GM23338 (cell line): ENCODE measurements at regions not wholly inside any gene's neighbourhood (a gene's known extent, or its start where the extent isn't known, plus 50 kb on each side); places are given as distances from the start of the nearest gene placed in this dataset.

ENCODE experiments used
- ATAC-seq: fragments of 200-7000 bp; cut with Tn5 transposase; 3 replicates; pipeline ENCODE4 v1.9.1; 2020
- DNase-seq: peaks from one replicate; pipeline ENCODE4 v3.0.0-alpha.2; 2015; ENCODE audit warnings: low spot score
- H2AFZ ChIP-seq: fragments of 200-600 bp; sonication (generic); 2 replicates; pipeline ENCODE4 v1.8.0; 2016; ENCODE audit warnings: antibody characterized with exemption, mild to moderate bottlenecking, moderate library complexity
- H3F3A ChIP-seq: fragments of 200-600 bp; sonication (generic); replicated peaks from 2 replicates; pipeline ENCODE4 v1.8.0; 2017; ENCODE audit warnings: antibody characterized with exemption, mixed run types, low read depth
- H3K27ac ChIP-seq: fragments of 200-600 bp; sonication (generic); 2 replicates; pipeline ENCODE4 v1.6.1; 2016; ENCODE audit warnings: low read depth
- H3K27me3 ChIP-seq: fragments of 200-600 bp; sonication (generic); 2 replicates; pipeline ENCODE4 v1.8.0; 2016; ENCODE audit warnings: mild to moderate bottlenecking, mixed run types, moderate library complexity; ENCODE audit not compliant: insufficient read depth
- H3K36me3 ChIP-seq: fragments of 200-600 bp; sonication (generic); 2 replicates; pipeline ENCODE4 v1.8.0; 2016; ENCODE audit warnings: mild to moderate bottlenecking; ENCODE audit not compliant: insufficient read depth
- H3K4me1 ChIP-seq: fragments of 200-600 bp; sonication (generic); 2 replicates; pipeline ENCODE4 v1.8.0; 2016; ENCODE audit warnings: mild to moderate bottlenecking, moderate library complexity; ENCODE audit not compliant: insufficient read depth
- H3K4me2 ChIP-seq: fragments of 200-600 bp; sonication (generic); 2 replicates; pipeline ENCODE4 v1.7.1; 2017; ENCODE audit warnings: mixed run types
- H3K4me3 ChIP-seq: fragments of 200-600 bp; sonication (generic); 2 replicates; pipeline ENCODE4 v1.6.1; 2016; ENCODE audit warnings: mixed run types
- H3K79me2 ChIP-seq: fragments of 200-600 bp; sonication (generic); replicated peaks from 2 replicates; pipeline ENCODE4 v1.8.0; 2017; ENCODE audit warnings: mild to moderate bottlenecking; ENCODE audit not compliant: insufficient read depth
- H3K9me2 ChIP-seq: fragments of 200-600 bp; sonication (generic); 2 replicates; pipeline ENCODE4 v1.8.0; 2017; ENCODE audit not compliant: insufficient read depth
- H4K20me1 ChIP-seq: fragments of 200-600 bp; sonication (generic); replicated peaks from 2 replicates; pipeline ENCODE4 v1.8.0; 2017; ENCODE audit warnings: mild to moderate bottlenecking; ENCODE audit not compliant: insufficient read depth
- H3K27ac Mint-ChIP-seq: 2 replicates; pipeline ENCODE4 v1.8.0; 2020; ENCODE audit warnings: inconsistent platforms, mild to moderate bottlenecking, moderate library complexity, mixed read lengths
- H3K27me3 Mint-ChIP-seq: 3 replicates; pipeline ENCODE4 v1.8.0; 2022; ENCODE audit warnings: low read depth, mild to moderate bottlenecking, moderate library complexity, mixed read lengths, inconsistent platforms; ENCODE audit not compliant: insufficient read depth, poor library complexity
- H3K36me3 Mint-ChIP-seq: 3 replicates; pipeline ENCODE4 v1.8.0; 2021; ENCODE audit warnings: low read depth, mild to moderate bottlenecking, inconsistent platforms, moderate library complexity, mixed read lengths
- H3K4me1 Mint-ChIP-seq: 3 replicates; pipeline ENCODE4 v1.8.0; 2020; ENCODE audit warnings: mild to moderate bottlenecking, inconsistent platforms, mixed read lengths
- H3K4me3 Mint-ChIP-seq: 3 replicates; pipeline ENCODE4 v1.8.0; 2021; ENCODE audit warnings: moderate library complexity, mild to moderate bottlenecking, inconsistent platforms, mixed read lengths
- H3K9me3 Mint-ChIP-seq: 3 replicates; pipeline ENCODE4 v1.8.0; 2020; ENCODE audit warnings: moderate library complexity, mild to moderate bottlenecking, inconsistent platforms, mixed read lengths
- CREB1 ChIP-seq: fragments of 250-450 bp; sonication (Bioruptor Pico); IDR thresholded peaks from 2 replicates; pipeline ENCODE4 v1.5.0; 2020; ENCODE audit warnings: low read depth, mild to moderate bottlenecking, moderate library complexity
- CTCF ChIP-seq, 2 experiments: fragments of 200-600 bp in 1 of 2; sonication (generic) in 1 of 2; conservative IDR thresholded peaks; 2 replicates each; pipeline versions ENCODE4 v1.5.1 to v1.6.1; 2016 to 2017; ENCODE audit warnings: antibody characterized with exemption in 2 of 2, low read depth in 2 of 2, mild to moderate bottlenecking in 2 of 2, moderate library complexity in 1 of 2
- EZH2 ChIP-seq: fragments of 200-600 bp; sonication (generic); IDR thresholded peaks from one replicate; pipeline ENCODE4 v1.8.0; 2017; ENCODE audit warnings: antibody characterized with exemption, mild to moderate bottlenecking, low read depth; ENCODE audit not compliant: unreplicated experiment
- EZH2phosphoT487 ChIP-seq: fragments of 200-600 bp; sonication (generic); IDR thresholded peaks from one replicate; pipeline ENCODE4 v1.8.1; 2018; ENCODE audit warnings: antibody characterized with exemption; ENCODE audit not compliant: unreplicated experiment
- NANOG ChIP-seq: IDR thresholded peaks from 2 replicates; pipeline ENCODE4 v1.6.1; 2016; ENCODE audit warnings: antibody characterized with exemption, borderline replicate concordance
- REST ChIP-seq: IDR thresholded peaks from one replicate; pipeline ENCODE4 v1.6.1; 2018; ENCODE audit warnings: antibody characterized with exemption; ENCODE audit not compliant: unreplicated experiment
- STAT1 ChIP-seq: IDR thresholded peaks from one replicate; pipeline ENCODE4 v1.6.1; 2016; ENCODE audit warnings: antibody characterized with exemption; ENCODE audit not compliant: unreplicated experiment

- TF ChIP-seq EZH2 (no peak), STAT1 (no peak), CREB1 (CRISPR knock-in tag) (no peak), CTCF (conservative IDR thresholded peaks at IDR 0.05; ENCODE audit: low read depth in 2 of 2) (no peak), REST (no peak), NANOG (no peak)
Measured at GRCh38 chr3:40827942-40828688, 303.4 kb downstream of the ZNF621 start (continued).

GRCh38 chr3:40828741-40829415 lies 304.1 kb downstream of the ZNF621 start:
- no peaks in the 10 kb centered on the region for H3K27me3 Mint-ChIP-seq
- H3K4me3 Mint-ChIP-seq, result no peak overlapping the region

More at GRCh38 chr3:40828741-40829415, 304.1 kb downstream of the ZNF621 start:
- no peaks in the 10 kb centered on the region for H3K9me3 Mint-ChIP-seq
- DNase-seq, result no peak
- Histone ChIP-seq H3F3A (no peaks in the 10 kb centered on the region), H3K9me2 (0 out of 2 replicates have a peak, but pooled peaks cover 5% of the 10 kb centered on the region), H4K20me1 (no peaks in the 10 kb centered on the region), H3K4me2 (no peak overlapping the region), H3K27ac (no peak overlapping the region), H2AFZ (no peak overlapping the region), H3K4me3 (no peak overlapping the region), H3K36me3 (no peaks in the 10 kb centered on the region), H3K27me3 (no peaks in the 10 kb centered on the region), H3K79me2 (no peaks in the 10 kb centered on the region), H3K4me1 (no peaks in the 10 kb centered on the region)
- no peak for ATAC-seq
- H3K36me3 Mint-ChIP-seq, result no peaks in the 10 kb centered on the region
- TF ChIP-seq EZH2phosphoT487, result no peak
- H3K27ac Mint-ChIP-seq, result no peak overlapping the region
- no peaks in the 10 kb centered on the region for H3K4me1 Mint-ChIP-seq
